ENCODE measurements at regions not wholly inside any gene's neighbourhood (a gene's known extent, or its start where the extent isn't known, plus 50 kb on each side); places are given as distances from the start of the nearest gene placed in this dataset.

- no peaks in the 10 kb centered on the region for H3K4me1 ChIP-seq (ENCODE audit: insufficient read depth)
- no peaks in the 10 kb centered on the region for H3K4me1 Mint-ChIP-seq
Observed at GRCh38 chr14:46788994-46789393, 137.4 kb upstream of the RPL10L start.

More at GRCh38 chr14:46788994-46789393, 137.4 kb upstream of the RPL10L start:
- no peak overlapping the region for H3K4me3 Mint-ChIP-seq
- H3K36me3 ChIP-seq (ENCODE audit: insufficient read depth) = no peaks in the 10 kb centered on the region
- peaks cover 2% of the 10 kb centered on the region for H3K27me3 Mint-ChIP-seq (ENCODE audit: insufficient read depth, low read depth, poor library complexity)
- H3K4me3 ChIP-seq = no peak overlapping the region
- no peaks in the 10 kb centered on the region for H3K9me3 Mint-ChIP-seq
- H3K27ac Mint-ChIP-seq = no peak overlapping the region
- no peak overlapping the region for H2AFZ ChIP-seq
- no peaks in the 10 kb centered on the region for H3F3A ChIP-seq (replicated peaks; ENCODE audit: low read depth)
- H3K27me3 ChIP-seq (ENCODE audit: insufficient read depth) = no peaks in the 10 kb centered on the region
- no peak for TF ChIP-seq ETS1 (IDR thresholded peaks at IDR 0.05)
- no peak for TF ChIP-seq JUNB (IDR thresholded peaks at IDR 0.05; ENCODE audit: unreplicated experiment)
- TF ChIP-seq ZNF114 (CRISPR knock-in tag; IDR thresholded peaks at IDR 0.05) = no peak
- no peak for TF ChIP-seq NANOG (IDR thresholded peaks at IDR 0.05; ENCODE audit: borderline replicate concordance)
- no peak for TF ChIP-seq EZH2 (IDR thresholded peaks at IDR 0.05; ENCODE audit: low read depth, unreplicated experiment)
- no peak for TF ChIP-seq STAT1 (IDR thresholded peaks at IDR 0.05; ENCODE audit: unreplicated experiment)
- no peak for TF ChIP-seq CREB1 (CRISPR knock-in tag; IDR thresholded peaks at IDR 0.05; ENCODE audit: low read depth)
- no peak for TF ChIP-seq POLR2AphosphoS5 (IDR thresholded peaks at IDR 0.05; ENCODE audit: low read depth)
- no peak for TF ChIP-seq EZH2phosphoT487 (IDR thresholded peaks at IDR 0.05; ENCODE audit: unreplicated experiment)
- no peak for TF ChIP-seq ZNF462 (CRISPR knock-in tag; IDR thresholded peaks at IDR 0.05)
- TF ChIP-seq REST (IDR thresholded peaks at IDR 0.05; ENCODE audit: unreplicated experiment) = no peak
- no peak for TF ChIP-seq ZNF331 (CRISPR knock-in tag; IDR thresholded peaks at IDR 0.05; ENCODE audit: low read depth)
- no peak for TF ChIP-seq CTCF (conservative IDR thresholded peaks at IDR 0.05; ENCODE audit: low read depth in 2 of 2)
- H3K4me2 ChIP-seq = no peak overlapping the region
- no peaks in the 10 kb centered on the region for H3K36me3 Mint-ChIP-seq (ENCODE audit: low read depth)
- DNase-seq (ENCODE audit: low spot score) (no peak), ATAC-seq (no peak)
- H4K20me1 ChIP-seq (replicated peaks; ENCODE audit: insufficient read depth) = no peaks in the 10 kb centered on the region
- no peak overlapping the region for H3K27ac ChIP-seq (ENCODE audit: low read depth)
- no peaks in the 10 kb centered on the region for H3K79me2 ChIP-seq (replicated peaks; ENCODE audit: insufficient read depth)
- H3K9me2 ChIP-seq (ENCODE audit: insufficient read depth) = no peaks in the 10 kb centered on the region
